Kidney (tissue), 13 donors: ENCODE measurements at regions not wholly inside any gene's neighbourhood (a gene's known extent, or its start where the extent isn't known, plus 50 kb on each side); places are given as distances from the start of the nearest gene placed in this dataset.

ENCODE experiments used
- DNase-seq, 5 donors: peaks; one replicate each; pipeline ENCODE4 v3.0.0-alpha.2; 2013 to 2020
- FAIRE-seq: peaks from 2 replicates; lab custom pipeline; 2012; peaks lifted over from hg19 to GRCh38; lab: Jason Lieb, UNC
- H3K27ac ChIP-seq, 2 donors: one replicate each; pipeline ENCODE4 v1.7.0; 2013; ENCODE audit warnings: low read depth in 2 of 2, low read length in 2 of 2, inconsistent platforms in 1 of 2
- H3K27me3 ChIP-seq: one replicate; pipeline ENCODE4 v1.7.1; 2013; ENCODE audit warnings: low read length, inconsistent platforms; ENCODE audit not compliant: control insufficient read depth, insufficient read depth
- H3K36me3 ChIP-seq, 3 donors: one replicate each; pipeline versions ENCODE4 v1.7.0 to v1.7.1; 2013; ENCODE audit warnings: low read length in 3 of 3, control low read depth in 1 of 3, inconsistent platforms in 1 of 3; ENCODE audit not compliant: insufficient read depth in 3 of 3, control insufficient read depth in 2 of 3
- H3K4me1 ChIP-seq, 3 donors: one replicate each; pipeline versions ENCODE4 v1.7.0 to v1.7.1; 2013; ENCODE audit warnings: low read length in 3 of 3, inconsistent platforms in 1 of 3, low read depth in 1 of 3; ENCODE audit not compliant: control insufficient read depth in 2 of 3, insufficient read depth in 2 of 3
- H3K4me3 ChIP-seq, 3 donors: one replicate each; pipeline versions ENCODE4 v1.7.0 to v1.8.1; 2013; ENCODE audit warnings: low read length in 3 of 3, control low read depth in 1 of 3, inconsistent platforms in 1 of 3
- H3K9ac ChIP-seq, 3 donors: one replicate each; pipeline versions ENCODE4 v1.7.0 to v1.7.1; 2013; ENCODE audit warnings: low read length in 3 of 3, control low read depth in 1 of 3, inconsistent platforms in 1 of 3
- H3K9me3 ChIP-seq, 3 donors: one replicate each; pipeline versions ENCODE4 v1.7.0 to v1.7.1; 2013; ENCODE audit warnings: low read length in 3 of 3, control low read depth in 1 of 3, inconsistent platforms in 1 of 3; ENCODE audit not compliant: control insufficient read depth in 2 of 3, insufficient read depth in 1 of 3
- intact Hi-C: fragments of 100-400 bp; cut with DNase I; formaldehyde crosslinking; loops from one replicate; pipeline ENCODE4 v1.11.1; 2022
- TF ChIP-seq, protein P1 (sequence below): IDR thresholded peaks from 3 replicates; pipeline ENCODE4 v1.5.1; 2012; ENCODE audit warnings: mild to moderate bottlenecking, moderate library complexity, borderline replicate concordance; ENCODE audit not compliant: insufficient read depth; ENCODE audit errors: extremely low read depth
- donor health status: control.
- donor health status: control.
- donor health status: control.
- donor health status: control.
- donor health status: control.
- donor health status: DM: yes; HTN: yes; CAD: no.
- donor health status: Normal renal cell carcinoma (clear cell type).

DNA sequence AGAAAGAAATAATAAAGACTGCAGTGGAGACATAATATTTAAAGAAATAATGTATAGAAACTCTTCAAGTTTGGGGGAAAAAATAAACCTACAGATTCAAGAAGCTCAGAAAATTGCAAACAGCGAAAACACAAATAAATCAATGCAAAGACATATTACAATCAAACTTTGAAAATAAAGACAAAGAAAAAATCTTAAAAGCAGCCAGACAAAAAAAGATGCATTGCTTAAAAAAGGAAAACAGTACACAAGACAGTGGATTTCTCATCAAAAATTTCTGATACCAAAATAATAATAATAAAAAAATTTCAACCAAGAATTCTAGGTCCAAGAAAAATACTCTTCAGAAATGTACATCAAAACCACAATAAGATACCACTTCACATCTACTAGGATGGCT, 681.0 kb downstream of the UQCRFS1 start:
- TF ChIP-seq, protein P1, sequence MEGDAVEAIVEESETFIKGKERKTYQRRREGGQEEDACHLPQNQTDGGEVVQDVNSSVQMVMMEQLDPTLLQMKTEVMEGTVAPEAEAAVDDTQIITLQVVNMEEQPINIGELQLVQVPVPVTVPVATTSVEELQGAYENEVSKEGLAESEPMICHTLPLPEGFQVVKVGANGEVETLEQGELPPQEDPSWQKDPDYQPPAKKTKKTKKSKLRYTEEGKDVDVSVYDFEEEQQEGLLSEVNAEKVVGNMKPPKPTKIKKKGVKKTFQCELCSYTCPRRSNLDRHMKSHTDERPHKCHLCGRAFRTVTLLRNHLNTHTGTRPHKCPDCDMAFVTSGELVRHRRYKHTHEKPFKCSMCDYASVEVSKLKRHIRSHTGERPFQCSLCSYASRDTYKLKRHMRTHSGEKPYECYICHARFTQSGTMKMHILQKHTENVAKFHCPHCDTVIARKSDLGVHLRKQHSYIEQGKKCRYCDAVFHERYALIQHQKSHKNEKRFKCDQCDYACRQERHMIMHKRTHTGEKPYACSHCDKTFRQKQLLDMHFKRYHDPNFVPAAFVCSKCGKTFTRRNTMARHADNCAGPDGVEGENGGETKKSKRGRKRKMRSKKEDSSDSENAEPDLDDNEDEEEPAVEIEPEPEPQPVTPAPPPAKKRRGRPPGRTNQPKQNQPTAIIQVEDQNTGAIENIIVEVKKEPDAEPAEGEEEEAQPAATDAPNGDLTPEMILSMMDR: no peak
- no peaks in the 10 kb centered on the region for H3K27me3 ChIP-seq
- no peak overlapping the region for H3K4me3 ChIP-seq
- DNase-seq: no peak
- no peak for FAIRE-seq
- no peak overlapping the region for H3K9ac ChIP-seq
- intact Hi-C loops: no loop called here
- peaks cover 0 to under 1% (median 0%) of the 10 kb centered on the region in 3 donors for H3K9me3 ChIP-seq
- H3K4me1 ChIP-seq: no peaks in the 10 kb centered on the region
- no peaks in the 10 kb centered on the region for H3K36me3 ChIP-seq
- H3K27ac ChIP-seq: no peak overlapping the region

DNA sequence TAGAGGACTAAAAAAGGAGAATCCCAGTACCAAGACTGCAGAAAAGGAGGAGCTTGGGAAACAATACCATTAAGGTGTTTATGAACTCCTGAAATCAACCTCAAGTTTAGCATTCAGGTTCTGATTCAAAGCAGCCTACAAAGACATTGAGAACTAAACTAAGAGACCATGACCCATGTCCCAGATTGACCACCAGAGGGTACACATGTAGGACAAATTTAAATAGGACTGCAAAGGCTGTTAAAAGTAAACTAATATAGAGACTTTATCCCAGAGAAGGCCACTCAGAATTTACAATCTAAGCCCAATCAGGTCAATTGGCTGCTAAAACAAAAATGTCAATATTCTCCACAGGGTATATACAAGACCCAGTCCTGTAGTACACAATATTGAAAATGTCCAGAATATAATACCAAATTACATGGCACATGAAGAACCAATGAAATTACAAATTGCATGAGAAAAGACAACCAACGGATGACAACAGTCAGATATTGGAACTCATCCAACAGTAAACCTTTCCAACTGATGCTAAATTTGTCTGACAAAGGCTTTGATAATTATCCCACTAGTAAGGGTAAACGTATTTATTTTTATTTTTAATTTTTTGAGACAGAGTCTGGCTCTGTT, 682.4 kb downstream of the UQCRFS1 start:
- DNase-seq: no peak
- no peak overlapping the region for H3K27ac ChIP-seq
- no peaks in the 10 kb centered on the region for H3K9me3 ChIP-seq
- H3K9ac ChIP-seq: no peak overlapping the region
- H3K36me3 ChIP-seq: no peaks in the 10 kb centered on the region
- TF ChIP-seq, protein P1: no peak
- no peaks in the 10 kb centered on the region for H3K27me3 ChIP-seq
- no peak for FAIRE-seq
- no peaks in the 10 kb centered on the region for H3K4me1 ChIP-seq
- H3K4me3 ChIP-seq: no peak overlapping the region
- intact Hi-C loops: no loop called here

DNA sequence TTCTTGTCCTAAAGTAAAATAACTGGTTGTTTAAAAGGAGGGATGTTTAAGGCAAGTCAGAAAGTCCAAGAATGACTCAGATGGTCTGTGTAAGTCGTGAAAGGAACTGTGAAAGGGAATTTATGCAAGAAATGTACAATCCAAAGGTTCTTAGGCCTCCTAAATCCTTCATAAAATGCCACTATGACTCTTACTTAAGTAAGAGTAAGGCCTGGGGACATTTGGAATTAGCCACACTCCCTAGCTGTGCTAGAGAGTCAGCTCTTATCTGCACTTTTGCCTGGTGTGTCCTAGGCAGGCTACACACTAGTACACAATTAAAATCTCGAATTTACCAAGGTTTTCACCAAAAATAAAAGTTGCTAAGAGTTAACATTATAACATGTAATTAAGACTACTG, 686.9 kb downstream of the UQCRFS1 start:
- Histone ChIP-seq H3K4me1 (no peaks in the 10 kb centered on the region), H3K9ac (no peak overlapping the region), H3K9me3 (no peaks in the 10 kb centered on the region), H3K36me3 (no peaks in the 10 kb centered on the region), H3K4me3 (no peak overlapping the region), H3K27me3 (no peaks in the 10 kb centered on the region), H3K27ac (no peak overlapping the region)
- TF ChIP-seq, protein P1: no peak
- intact Hi-C loops: no loop called here
- FAIRE-seq (no peak), DNase-seq (no peak)

DNA sequence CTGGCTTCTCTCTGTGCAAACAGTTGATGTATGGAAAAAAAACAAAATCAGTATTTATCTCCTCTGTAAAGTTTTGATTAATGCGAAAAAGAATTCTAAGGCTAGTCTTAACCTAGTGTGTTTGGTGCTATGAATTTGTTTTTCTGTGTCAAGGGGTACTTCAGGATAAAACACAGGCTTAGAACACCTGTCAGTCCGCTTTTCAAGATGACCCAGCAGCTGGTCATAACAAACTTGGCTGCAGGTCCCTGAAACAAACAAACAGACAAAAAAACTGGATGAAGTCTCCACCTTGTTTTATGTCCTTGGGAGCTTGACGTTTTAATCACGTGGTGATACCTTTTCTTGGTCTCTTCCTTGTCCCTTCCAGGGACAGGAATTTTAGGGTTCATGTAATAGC, 689.3 kb downstream of the UQCRFS1 start:
- no peak for FAIRE-seq
- Histone ChIP-seq H3K9ac (no peak overlapping the region), H3K4me1 (no peaks in the 10 kb centered on the region), H3K27ac (no peak overlapping the region), H3K36me3 (no peaks in the 10 kb centered on the region), H3K4me3 (no peak overlapping the region), H3K27me3 (no peaks in the 10 kb centered on the region), H3K9me3 (no peaks in the 10 kb centered on the region)
- TF ChIP-seq, protein P1: no peak
- no peak for DNase-seq
- intact Hi-C loops: no loop called here
